ENCODE measurements at regions not wholly inside any gene's neighbourhood (a gene's known extent, or its start where the extent isn't known, plus 50 kb on each side); places are given as distances from the start of the nearest gene placed in this dataset.

GRCh38 chr1:67612788-67613241 lies 72.2 kb upstream of the GADD45A start:
- TF ChIP-seq CHD2 (IDR thresholded peaks at IDR 0.05; ENCODE audit: low read length) = no peak
- no peak for TF ChIP-seq CTCF (IDR thresholded peaks at IDR 0.05; ENCODE audit: control extremely low read depth in 1 of 3, insufficient read depth in 1 of 3, low read depth in 1 of 3, low read length in 3 of 3)
- TF ChIP-seq NRF1 (IDR thresholded peaks at IDR 0.05; ENCODE audit: low read depth, low read length) = no peak
- no peak for TF ChIP-seq POLR2A (IDR thresholded peaks at IDR 0.05; ENCODE audit: control extremely low read depth in 1 of 2, low read depth in 2 of 2, low read length in 2 of 2)

All from H1 (cell line).